ENCODE measurements at regions not wholly inside any gene's neighbourhood (a gene's known extent, or its start where the extent isn't known, plus 50 kb on each side); places are given as distances from the start of the nearest gene placed in this dataset.

GRCh38 chr3:13223574-13224237, 150.5 kb upstream of the IQSEC1 start:
- H3K4me3 Mint-ChIP-seq: no peak overlapping the region
- no peaks in the 10 kb centered on the region for H3K4me1 Mint-ChIP-seq (ENCODE audit: low read depth)
- H3K9me3 Mint-ChIP-seq: no peaks in the 10 kb centered on the region
- H3K36me3 Mint-ChIP-seq (ENCODE audit: low read depth): no peaks in the 10 kb centered on the region
- DNase-seq: no peak
- H3K27ac Mint-ChIP-seq: no peak overlapping the region
- no peaks in the 10 kb centered on the region for H3K27me3 Mint-ChIP-seq

DNA sequence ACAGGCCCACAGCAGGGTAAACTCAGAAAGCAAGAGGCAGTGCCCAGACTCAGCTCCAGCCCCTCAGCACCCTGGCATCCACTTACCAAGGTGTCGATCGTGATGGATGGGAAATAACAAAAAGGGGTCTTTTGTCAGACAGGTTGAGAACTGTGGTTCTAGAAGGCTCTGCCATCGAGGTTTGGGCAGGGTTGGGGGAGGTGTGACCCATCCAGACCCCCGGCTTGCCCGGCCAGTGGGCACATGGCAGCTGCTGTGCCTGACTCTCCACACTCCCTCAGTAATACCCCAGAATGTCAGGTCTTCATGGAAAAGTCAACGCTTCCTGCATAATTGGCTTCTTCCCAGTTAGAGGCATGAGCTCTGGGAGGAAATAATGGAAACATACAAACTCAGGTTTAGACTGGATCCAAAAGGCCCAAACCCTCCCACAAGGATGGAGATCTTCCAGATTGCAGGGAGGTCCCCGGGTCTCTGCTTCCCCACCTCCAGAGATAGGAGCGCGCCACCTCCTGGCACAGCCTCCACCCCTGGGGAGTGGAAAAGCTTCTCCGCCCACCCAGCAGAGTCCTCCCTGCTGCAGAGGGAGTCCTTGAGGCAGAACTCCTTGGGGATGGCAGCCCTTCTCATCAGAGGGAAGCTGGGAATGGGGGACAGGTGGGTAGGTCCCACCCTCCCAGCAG, 149.8 kb upstream of the IQSEC1 start:
- no peak overlapping the region for H3K4me3 Mint-ChIP-seq
- H3K27me3 Mint-ChIP-seq: no peaks in the 10 kb centered on the region
- no peaks in the 10 kb centered on the region for H3K36me3 Mint-ChIP-seq (ENCODE audit: low read depth)
- no peak for DNase-seq
- no peak overlapping the region for H3K27ac Mint-ChIP-seq
- H3K9me3 Mint-ChIP-seq: no peaks in the 10 kb centered on the region
- peaks cover 2% of the 10 kb centered on the region for H3K4me1 Mint-ChIP-seq (ENCODE audit: low read depth)

DNA sequence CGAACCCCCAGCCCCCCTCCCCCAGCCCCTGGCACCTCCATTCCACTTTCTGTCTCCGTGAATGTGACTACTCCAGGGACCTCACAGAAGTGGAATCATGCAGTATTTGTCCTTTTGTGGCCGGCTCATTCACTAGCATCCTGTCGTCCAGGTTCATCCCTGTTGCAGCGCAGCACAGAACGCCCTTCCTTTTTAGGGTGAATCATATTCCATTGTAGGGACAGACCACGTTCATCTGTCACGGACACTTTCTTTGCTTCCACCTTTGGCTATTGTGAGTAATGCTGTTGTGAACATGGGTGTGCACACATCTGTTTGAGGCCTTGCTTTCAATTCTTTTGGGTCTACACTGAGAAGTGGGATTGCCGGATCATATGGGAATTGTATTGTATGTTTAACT, 148.9 kb upstream of the IQSEC1 start:
- DNase-seq: no peak
- Mint-ChIP-seq H3K9me3 (no peaks in the 10 kb centered on the region), H3K4me1 (ENCODE audit: low read depth) (peaks cover 2% of the 10 kb centered on the region), H3K27me3 (no peaks in the 10 kb centered on the region), H3K36me3 (ENCODE audit: low read depth) (no peaks in the 10 kb centered on the region), H3K27ac (no peak overlapping the region), H3K4me3 (no peak overlapping the region)

- DNase-seq: no peak
- Mint-ChIP-seq H3K9me3 (no peaks in the 10 kb centered on the region), H3K4me1 (ENCODE audit: low read depth) (peaks cover 2% of the 10 kb centered on the region), H3K27me3 (no peaks in the 10 kb centered on the region), H3K4me3 (no peak overlapping the region), H3K27ac (no peak overlapping the region), H3K36me3 (ENCODE audit: low read depth) (no peaks in the 10 kb centered on the region)
Observed at GRCh38 chr3:13221491-13222061, 148.3 kb upstream of the IQSEC1 start.

- DNase-seq: no peak
- H3K27me3 Mint-ChIP-seq: no peaks in the 10 kb centered on the region
- H3K4me1 Mint-ChIP-seq (ENCODE audit: low read depth): peaks cover 2% of the 10 kb centered on the region
- no peaks in the 10 kb centered on the region for H3K9me3 Mint-ChIP-seq
- H3K27ac Mint-ChIP-seq: no peak overlapping the region
- H3K36me3 Mint-ChIP-seq (ENCODE audit: low read depth): no peaks in the 10 kb centered on the region
- H3K4me3 Mint-ChIP-seq: no peak overlapping the region
Observed at GRCh38 chr3:13220991-13221390, 147.8 kb upstream of the IQSEC1 start.

- Mint-ChIP-seq H3K9me3 (no peaks in the 10 kb centered on the region), H3K27me3 (no peaks in the 10 kb centered on the region), H3K27ac (no peak overlapping the region), H3K4me3 (no peak overlapping the region), H3K36me3 (ENCODE audit: low read depth) (no peaks in the 10 kb centered on the region), H3K4me1 (ENCODE audit: low read depth) (peaks cover 2% of the 10 kb centered on the region)
- no peak for DNase-seq
Observed at GRCh38 chr3:13219902-13220296, 146.7 kb upstream of the IQSEC1 start.

DNA sequence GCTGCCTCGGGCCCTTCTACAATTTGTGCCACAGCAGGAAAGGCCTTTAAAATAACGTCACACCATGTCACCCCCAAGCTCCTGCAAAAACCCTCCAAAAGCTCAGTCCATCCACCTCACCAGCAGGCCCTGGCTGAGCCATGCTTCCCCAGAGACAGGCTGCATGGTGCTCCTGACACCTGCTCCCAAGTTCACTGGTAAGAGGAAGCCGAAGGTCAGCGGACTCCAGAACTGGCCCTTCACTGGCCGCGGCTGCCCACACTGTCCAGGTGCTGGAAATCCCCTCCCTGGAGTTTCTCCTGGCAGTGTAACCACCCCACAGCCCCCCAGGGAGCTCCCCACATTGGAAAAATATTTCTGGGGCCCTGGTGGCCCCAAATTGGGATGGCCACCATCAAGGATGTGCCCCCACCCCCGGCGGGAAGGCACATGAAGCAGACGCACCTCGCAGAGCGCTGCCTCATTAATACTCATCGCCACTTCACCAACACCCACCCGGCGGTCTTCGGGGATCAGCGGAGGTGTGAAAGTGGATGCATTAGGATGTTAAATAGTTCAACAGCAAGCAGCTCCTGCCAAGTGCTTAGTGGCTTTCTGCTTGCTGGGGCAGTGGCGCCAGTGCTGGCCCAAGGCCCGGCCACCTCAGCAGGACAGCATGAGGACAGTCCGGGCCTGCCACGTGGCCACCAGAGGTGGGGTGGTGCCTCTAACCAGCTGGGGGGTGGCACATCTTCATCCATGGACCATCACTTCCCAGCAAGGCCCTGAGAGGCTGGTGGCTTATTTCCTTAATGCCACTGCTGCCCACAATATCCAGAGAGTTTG, 146.1 kb upstream of the IQSEC1 start:
- Mint-ChIP-seq H3K9me3 (no peaks in the 10 kb centered on the region), H3K36me3 (ENCODE audit: low read depth) (no peaks in the 10 kb centered on the region), H3K4me3 (no peak overlapping the region), H3K4me1 (ENCODE audit: low read depth) (peaks cover 2% of the 10 kb centered on the region), H3K27ac (no peak overlapping the region), H3K27me3 (no peaks in the 10 kb centered on the region)
- no peak for DNase-seq

DNA sequence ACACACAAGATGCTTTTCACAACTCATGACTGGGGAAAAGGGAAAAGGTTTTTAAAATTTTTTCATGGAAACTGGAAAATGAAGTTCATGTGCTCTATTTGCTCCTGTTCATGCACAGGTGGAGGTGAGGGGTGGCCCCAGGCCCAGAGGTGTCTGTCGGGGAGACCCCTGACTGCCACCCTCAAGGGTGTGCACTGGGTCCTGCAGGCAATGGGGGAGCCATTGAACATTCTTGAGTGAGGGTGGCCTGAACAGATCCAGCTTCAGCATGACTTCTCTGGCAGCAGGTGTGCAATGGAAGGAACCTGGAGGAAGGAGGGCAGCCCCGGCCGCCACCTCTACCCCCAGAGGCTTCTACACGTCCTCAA, 145.3 kb upstream of the IQSEC1 start:
- DNase-seq: no peak
- Mint-ChIP-seq H3K36me3 (ENCODE audit: low read depth) (no peaks in the 10 kb centered on the region), H3K4me1 (ENCODE audit: low read depth) (peaks cover 2% of the 10 kb centered on the region), H3K27me3 (no peaks in the 10 kb centered on the region), H3K4me3 (no peak overlapping the region), H3K27ac (no peak overlapping the region), H3K9me3 (no peaks in the 10 kb centered on the region)

DNA sequence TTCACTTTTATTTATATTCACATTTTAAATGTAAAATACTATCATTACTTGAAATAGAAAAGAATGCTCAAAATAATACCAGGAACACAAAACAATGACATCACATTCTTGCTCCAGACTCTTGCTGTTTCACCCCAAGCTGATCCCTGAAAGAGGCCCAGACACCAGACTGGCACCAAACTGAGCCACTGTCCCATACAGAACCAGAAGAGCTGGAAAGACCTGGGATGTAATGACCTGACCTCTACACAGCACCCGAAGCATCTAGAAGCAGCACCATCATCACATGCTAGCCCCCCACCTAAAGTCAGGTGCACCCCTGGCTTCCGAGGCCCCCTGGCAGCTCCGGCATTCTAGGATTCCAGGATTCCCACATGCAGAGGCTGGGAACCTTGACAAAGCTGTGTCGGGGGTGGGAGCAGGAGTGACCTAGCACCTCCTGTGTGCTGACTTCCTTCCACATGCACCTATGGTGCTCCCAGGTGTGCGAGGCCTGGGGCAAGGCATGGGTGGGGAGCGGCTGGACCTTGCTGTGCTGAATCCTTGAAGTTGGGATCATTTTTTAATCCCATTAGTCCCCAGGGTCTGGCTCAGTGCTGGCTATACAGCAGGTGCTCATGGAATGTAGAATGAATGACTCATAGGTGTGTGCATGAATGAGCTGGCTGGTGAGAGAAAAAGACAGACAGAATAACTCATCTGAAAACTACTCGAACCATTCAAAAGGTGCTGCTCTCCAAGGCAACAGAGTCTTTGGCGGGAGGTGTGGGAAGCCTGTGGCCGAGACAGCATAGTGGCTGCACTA, 144.7 kb upstream of the IQSEC1 start:
- Mint-ChIP-seq H3K4me1 (ENCODE audit: low read depth) (peaks cover 2% of the 10 kb centered on the region), H3K36me3 (ENCODE audit: low read depth) (no peaks in the 10 kb centered on the region), H3K27ac (no peak overlapping the region), H3K27me3 (no peaks in the 10 kb centered on the region), H3K4me3 (no peak overlapping the region), H3K9me3 (no peaks in the 10 kb centered on the region)
- DNase-seq: no peak

DNA sequence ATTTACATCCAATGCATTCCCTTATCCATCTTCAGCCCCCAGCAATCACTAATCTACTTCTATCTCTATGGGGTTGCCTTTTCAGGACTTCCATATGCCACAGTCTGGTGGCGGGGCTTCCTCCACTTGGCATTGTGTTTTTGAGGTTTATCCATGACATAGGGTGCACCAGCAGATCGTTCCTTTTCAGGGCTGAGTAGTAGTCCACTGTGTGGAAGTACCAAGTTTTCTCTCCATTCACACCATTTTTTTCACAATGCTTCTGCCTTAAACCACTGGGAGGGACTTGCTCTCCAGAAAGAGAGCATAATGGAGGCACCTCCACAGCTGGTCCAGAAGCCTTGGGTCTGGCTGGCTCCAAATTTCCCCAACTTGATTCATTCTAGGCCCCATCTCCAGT, 144.0 kb upstream of the IQSEC1 start:
- no peaks in the 10 kb centered on the region for H3K36me3 Mint-ChIP-seq (ENCODE audit: low read depth)
- H3K27me3 Mint-ChIP-seq: no peaks in the 10 kb centered on the region
- DNase-seq: no peak
- H3K4me3 Mint-ChIP-seq: no peak overlapping the region
- no peak overlapping the region for H3K27ac Mint-ChIP-seq
- H3K4me1 Mint-ChIP-seq (ENCODE audit: low read depth): peaks cover 2% of the 10 kb centered on the region
- H3K9me3 Mint-ChIP-seq: no peaks in the 10 kb centered on the region

DNA sequence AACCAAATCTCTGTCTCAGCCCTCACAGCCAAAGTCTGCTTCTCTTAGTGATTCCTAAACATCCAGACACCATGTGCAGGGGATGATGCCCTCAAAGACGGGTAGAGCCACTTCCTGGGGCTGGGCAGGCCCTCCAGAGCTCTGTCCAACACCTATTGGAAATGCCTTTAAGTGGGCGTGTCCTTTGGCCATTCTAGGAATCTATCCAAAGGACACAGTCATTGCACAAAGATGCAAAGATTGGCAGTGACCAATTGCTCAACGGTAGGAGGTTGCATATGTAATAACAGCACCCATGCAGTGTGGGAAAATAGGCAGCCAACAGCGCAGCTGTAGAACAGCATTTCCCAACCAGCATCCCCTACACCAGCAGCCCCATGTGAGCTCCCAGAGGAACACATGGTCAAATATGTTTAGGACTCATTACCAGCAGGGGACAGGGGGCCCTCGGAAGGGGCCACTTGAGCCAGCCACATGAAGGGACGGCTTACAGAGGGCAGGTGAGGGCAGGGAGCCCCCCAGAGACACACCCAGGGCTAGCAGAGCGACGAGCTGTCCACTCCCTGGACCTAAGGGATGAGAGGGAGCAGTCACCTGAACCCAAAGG, 142.8 kb upstream of the IQSEC1 start:
- DNase-seq: no peak
- H3K36me3 Mint-ChIP-seq (ENCODE audit: low read depth): no peaks in the 10 kb centered on the region
- no peak overlapping the region for H3K27ac Mint-ChIP-seq
- H3K4me1 Mint-ChIP-seq (ENCODE audit: low read depth): peaks cover 2% of the 10 kb centered on the region
- H3K4me3 Mint-ChIP-seq: no peak overlapping the region
- H3K27me3 Mint-ChIP-seq: no peaks in the 10 kb centered on the region
- no peaks in the 10 kb centered on the region for H3K9me3 Mint-ChIP-seq

GRCh38 chr3:13214847-13215472, 141.7 kb upstream of the IQSEC1 start:
- no peak overlapping the region for H3K4me3 Mint-ChIP-seq
- no peak for DNase-seq
- H3K27ac Mint-ChIP-seq: no peak overlapping the region
- H3K27me3 Mint-ChIP-seq: no peaks in the 10 kb centered on the region
- no peaks in the 10 kb centered on the region for H3K9me3 Mint-ChIP-seq
- H3K36me3 Mint-ChIP-seq (ENCODE audit: low read depth): no peaks in the 10 kb centered on the region
- H3K4me1 Mint-ChIP-seq (ENCODE audit: low read depth): peaks cover 2% of the 10 kb centered on the region

DNA sequence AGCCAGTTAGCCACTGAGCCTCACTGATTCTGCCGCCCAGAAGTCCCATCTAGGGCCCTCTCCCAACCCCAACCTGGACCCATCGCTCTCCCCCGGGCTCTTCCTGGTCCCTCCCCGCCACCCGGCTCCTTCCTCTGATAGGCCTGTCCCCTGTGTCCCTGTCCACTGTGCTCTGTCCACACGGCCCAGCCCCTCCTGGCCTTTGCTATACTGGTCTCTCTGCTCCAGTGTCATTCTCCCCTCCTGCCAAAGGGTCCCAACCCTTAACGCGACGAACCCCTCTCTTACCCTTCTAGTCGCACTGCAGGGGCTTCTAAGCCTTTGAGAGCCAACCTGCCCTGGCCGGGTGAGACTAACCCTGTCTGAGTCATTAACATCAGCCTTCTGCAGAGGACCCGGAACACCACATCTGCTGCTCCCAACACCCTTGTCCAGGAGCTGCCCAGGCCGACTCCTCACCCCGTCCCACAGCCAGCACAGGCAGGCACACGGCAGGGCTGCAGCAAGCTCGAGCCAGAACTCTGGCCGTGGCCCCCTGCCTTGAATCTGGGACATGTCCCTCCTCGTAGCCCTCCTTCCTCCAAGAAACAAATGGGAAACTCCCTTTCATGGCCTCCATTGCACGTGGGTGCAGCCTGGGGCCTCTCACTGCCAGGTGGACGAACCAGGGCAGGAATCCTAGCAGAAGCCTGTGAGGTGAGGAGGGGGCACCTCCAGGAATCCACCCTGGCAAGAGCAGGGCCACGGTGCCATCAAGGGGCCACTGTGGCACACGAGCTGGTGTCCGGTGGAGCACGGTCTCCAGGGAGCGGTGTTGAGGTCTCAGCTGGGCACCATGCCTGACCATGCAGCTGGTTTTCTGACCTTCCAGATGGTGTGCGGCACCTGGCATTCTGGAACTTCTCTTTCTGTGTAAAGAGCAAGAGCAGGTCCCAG, 140.9 kb upstream of the IQSEC1 start:
- Mint-ChIP-seq H3K9me3 (no peaks in the 10 kb centered on the region), H3K27ac (no peak overlapping the region), H3K27me3 (no peaks in the 10 kb centered on the region), H3K4me1 (ENCODE audit: low read depth) (peaks cover 2% of the 10 kb centered on the region), H3K4me3 (no peak overlapping the region), H3K36me3 (ENCODE audit: low read depth) (no peaks in the 10 kb centered on the region)
- no peak for DNase-seq
